ENCODE measurements at regions not wholly inside any gene's neighbourhood (a gene's known extent, or its start where the extent isn't known, plus 50 kb on each side); places are given as distances from the start of the nearest gene placed in this dataset.

- in situ Hi-C loops (cut with HindIII; ENCODE audit: low pct_unique_long_range_greater_than_20kb, low sequenced_read_pairs): no loop called here
- DNase-seq (ENCODE audit: low read depth): no peak
Measured at GRCh38 chr2:160940699-160941098, 219.5 kb upstream of the TANK start.

GRCh38 chr2:160941290-160941846, 218.9 kb upstream of the TANK start:
- in situ Hi-C loops (cut with HindIII; ENCODE audit: low pct_unique_long_range_greater_than_20kb, low sequenced_read_pairs): no loop called here

GRCh38 chr2:160942476-160943142, 217.6 kb upstream of the TANK start:
- no peak for DNase-seq (ENCODE audit: low read depth)
- in situ Hi-C loops (cut with HindIII; ENCODE audit: low pct_unique_long_range_greater_than_20kb, low sequenced_read_pairs): no loop called here

More at GRCh38 chr2:160941290-160941846, 218.9 kb upstream of the TANK start:
- no peak for DNase-seq (ENCODE audit: low read depth)

GRCh38 chr2:160943414-160943813, 216.8 kb upstream of the TANK start:
- no peak for DNase-seq (ENCODE audit: low read depth)
- in situ Hi-C loops (cut with HindIII; ENCODE audit: low pct_unique_long_range_greater_than_20kb, low sequenced_read_pairs): no loop called here

GRCh38 chr2:160952464-160953254, 207.6 kb upstream of the TANK start:
- in situ Hi-C loops (cut with HindIII; ENCODE audit: low pct_unique_long_range_greater_than_20kb, low sequenced_read_pairs): no loop called here
- no peak for DNase-seq (ENCODE audit: low read depth)

GRCh38 chr2:160955578-160955977, 204.7 kb upstream of the TANK start:
- no peak for DNase-seq (ENCODE audit: low read depth)
- in situ Hi-C loops (cut with HindIII; ENCODE audit: low pct_unique_long_range_greater_than_20kb, low sequenced_read_pairs): no loop called here

- in situ Hi-C loops (cut with HindIII; ENCODE audit: low pct_unique_long_range_greater_than_20kb, low sequenced_read_pairs): no loop called here
- DNase-seq (ENCODE audit: low read depth): no peak
Measured at GRCh38 chr2:160956243-160956802, 203.9 kb upstream of the TANK start.

GRCh38 chr2:160963957-160964356, 196.3 kb upstream of the TANK start:
- no peak for DNase-seq (ENCODE audit: low read depth)
- in situ Hi-C loops (cut with HindIII; ENCODE audit: low pct_unique_long_range_greater_than_20kb, low sequenced_read_pairs): no loop called here

GRCh38 chr2:160967523-160967922, 192.7 kb upstream of the TANK start:
- no peak for DNase-seq (ENCODE audit: low read depth)
- in situ Hi-C loops (cut with HindIII; ENCODE audit: low pct_unique_long_range_greater_than_20kb, low sequenced_read_pairs): no loop called here

GRCh38 chr2:160968183-160968582, 192.0 kb upstream of the TANK start:
- no peak for DNase-seq (ENCODE audit: low read depth)
- in situ Hi-C loops (cut with HindIII; ENCODE audit: low pct_unique_long_range_greater_than_20kb, low sequenced_read_pairs): no loop called here

GRCh38 chr2:160970052-160970965, 189.9 kb upstream of the TANK start:
- in situ Hi-C loops (cut with HindIII; ENCODE audit: low pct_unique_long_range_greater_than_20kb, low sequenced_read_pairs): no loop called here
- DNase-seq (ENCODE audit: low read depth): peak; percentile 82

- in situ Hi-C loops (cut with HindIII; ENCODE audit: low pct_unique_long_range_greater_than_20kb, low sequenced_read_pairs): no loop called here
- no peak for DNase-seq (ENCODE audit: low read depth)
Measured at GRCh38 chr2:160973991-160974390, 186.2 kb upstream of the TANK start.

GRCh38 chr2:160974803-160975202, 185.4 kb upstream of the TANK start:
- in situ Hi-C loops (cut with HindIII; ENCODE audit: low pct_unique_long_range_greater_than_20kb, low sequenced_read_pairs): no loop called here
- no peak for DNase-seq (ENCODE audit: low read depth)

- in situ Hi-C loops (cut with HindIII; ENCODE audit: low pct_unique_long_range_greater_than_20kb, low sequenced_read_pairs): no loop called here
- no peak for DNase-seq (ENCODE audit: low read depth)
Measured at GRCh38 chr2:160976797-160977196, 183.4 kb upstream of the TANK start.

GRCh38 chr2:160977376-160977775, 182.9 kb upstream of the TANK start:
- in situ Hi-C loops (cut with HindIII; ENCODE audit: low pct_unique_long_range_greater_than_20kb, low sequenced_read_pairs): no loop called here
- no peak for DNase-seq (ENCODE audit: low read depth)

- DNase-seq (ENCODE audit: low read depth): no peak
- in situ Hi-C loops (cut with HindIII; ENCODE audit: low pct_unique_long_range_greater_than_20kb, low sequenced_read_pairs): no loop called here
Measured at GRCh38 chr2:160977854-160978253, 182.4 kb upstream of the TANK start.

GRCh38 chr2:160984426-160985077, 175.7 kb upstream of the TANK start:
- in situ Hi-C loops (cut with HindIII; ENCODE audit: low pct_unique_long_range_greater_than_20kb, low sequenced_read_pairs): no loop called here
- no peak for DNase-seq (ENCODE audit: low read depth)

- DNase-seq (ENCODE audit: low read depth): no peak
- in situ Hi-C loops (cut with HindIII; ENCODE audit: low pct_unique_long_range_greater_than_20kb, low sequenced_read_pairs): no loop called here
Measured at GRCh38 chr2:160989778-160990177, 170.4 kb upstream of the TANK start.

All from Caki2 (cell line).